Body of pancreas (tissue), 4 donors: ENCODE measurements at regions not wholly inside any gene's neighbourhood (a gene's known extent, or its start where the extent isn't known, plus 50 kb on each side); places are given as distances from the start of the nearest gene placed in this dataset.

Source experiments
- ATAC-seq: fragments of 150-250 bp; one replicate; pipeline ENCODE4 v1.9.1; 2016
- DNase-seq, 4 donors: peaks; one replicate each; pipeline ENCODE4 v3.0.0-alpha.2; 2019
- H3K27ac ChIP-seq, 4 donors: fragments of 200-600 bp; sonication (generic); 1 replicate in 3 of 4; 2 replicates in 1 of 4; pipeline versions ENCODE4 v1.5.1 to v1.6.1; 2016 to 2019; ENCODE audit warnings: mild to moderate bottlenecking in 1 of 4, mixed read lengths in 1 of 4, moderate library complexity in 1 of 4
- H3K27me3 ChIP-seq, 2 donors: fragments of 200-600 bp; sonication (generic); one replicate each; pipeline ENCODE4 v1.6.0; 2016; ENCODE audit warnings: mild to moderate bottlenecking in 1 of 2
- H3K36me3 ChIP-seq, 2 donors: fragments of 200-600 bp; sonication (generic); replicated peaks in 1 of 2; 2 replicates each; pipeline ENCODE4 v1.5.1; 2016; ENCODE audit warnings: low read depth in 2 of 2; ENCODE audit not compliant: insufficient read depth in 1 of 2
- H3K4me1 ChIP-seq: fragments of 200-600 bp; sonication (generic); one replicate; pipeline ENCODE4 v1.6.0; 2016
- H3K4me3 ChIP-seq, 2 donors: fragments of 200-600 bp; sonication (generic); 1 replicate in 1 of 2; 2 replicates in 1 of 2; pipeline ENCODE4 v1.5.1; 2016 to 2019
- H3K9me3 ChIP-seq, 3 donors: fragments of 200-600 bp; sonication (generic); 1 replicate in 2 of 3; 2 replicates in 1 of 3; pipeline ENCODE4 v1.5.1; 2016
- POLR2A ChIP-seq, 3 donors: fragments of 450-650 bp; IDR thresholded peaks; one replicate each; pipeline ENCODE4 v1.6.1; 2016; ENCODE audit warnings: antibody characterized with exemption in 3 of 3, mild to moderate bottlenecking in 2 of 3
- WGBS, 2 donors: methylation state at CpG; one replicate each; pipeline ENCODE4 v1.1.5; 2017; 5-methylcytosine and 5-hydroxymethylcytosine counted together
- intact Hi-C: fragments of 100-400 bp; cut with DNase I; formaldehyde crosslinking; loops from one replicate; pipeline ENCODE4 v1.15.1; 2023
- TF ChIP-seq, protein P1 (sequence below), 7 experiments: fragments of 450-650 bp in 4 of 7; fragments of 200-600 bp in 3 of 7; sonication (generic) in 3 of 7; IDR thresholded peaks; one replicate each; pipeline ENCODE4 v1.5.1; 2016 to 2019; ENCODE audit warnings: antibody characterized with exemption in 7 of 7

DNA sequence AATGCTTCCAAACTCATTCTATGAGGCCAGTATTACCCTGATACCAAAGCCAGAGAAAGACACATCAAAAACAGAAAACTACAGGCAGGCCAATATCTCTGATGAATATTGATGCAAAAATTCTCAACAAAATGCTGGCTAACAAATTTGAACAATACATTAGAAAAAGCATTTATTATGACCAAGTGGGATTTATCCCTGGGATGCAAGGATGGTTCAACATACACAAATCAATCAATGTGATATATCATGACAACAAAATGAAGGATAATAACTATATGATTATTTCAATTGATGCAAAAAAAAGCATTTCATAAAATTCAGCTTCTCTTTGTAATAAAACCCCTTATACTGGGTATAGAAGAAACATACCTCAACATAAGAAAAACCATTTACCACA lies 550.9 kb downstream of the ADCYAP1 start:
- no peak for ATAC-seq
- intact Hi-C loops, result no loop called here

DNA sequence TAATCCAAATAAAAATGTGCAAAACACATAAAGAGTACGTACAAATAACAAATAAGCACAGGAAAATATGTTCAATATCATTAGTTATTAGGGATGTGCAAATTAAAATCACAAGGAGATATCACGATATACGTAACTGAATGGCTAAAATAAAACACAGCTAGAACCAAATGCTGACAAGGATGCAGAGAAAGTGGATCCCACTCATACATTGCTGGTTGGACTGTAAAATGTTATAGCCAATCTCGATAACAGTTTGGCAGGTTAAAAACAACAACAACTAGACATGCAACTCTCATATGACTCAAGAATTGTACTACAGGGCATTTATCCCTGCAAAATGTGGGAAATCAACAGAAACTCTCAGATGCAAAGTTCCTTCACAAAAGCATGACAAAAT lies 553.9 kb downstream of the ADCYAP1 start:
- intact Hi-C loops, result no loop called here
- no peaks in the 10 kb centered on the region for H3K4me1 ChIP-seq
- ATAC-seq, result no peak
- H3K9me3 ChIP-seq, result no peaks in the 10 kb centered on the region
- no peak overlapping the region for H3K4me3 ChIP-seq
- WGBS, 2 donors, result 39 to 67% methylated on average over 4 of the region's 4 CpGs
- H3K36me3 ChIP-seq, result no peaks in the 10 kb centered on the region
- no peaks in the 10 kb centered on the region for H3K27me3 ChIP-seq
- no peak for DNase-seq
- no peak overlapping the region for H3K27ac ChIP-seq
- TF ChIP-seq, protein P1, sequence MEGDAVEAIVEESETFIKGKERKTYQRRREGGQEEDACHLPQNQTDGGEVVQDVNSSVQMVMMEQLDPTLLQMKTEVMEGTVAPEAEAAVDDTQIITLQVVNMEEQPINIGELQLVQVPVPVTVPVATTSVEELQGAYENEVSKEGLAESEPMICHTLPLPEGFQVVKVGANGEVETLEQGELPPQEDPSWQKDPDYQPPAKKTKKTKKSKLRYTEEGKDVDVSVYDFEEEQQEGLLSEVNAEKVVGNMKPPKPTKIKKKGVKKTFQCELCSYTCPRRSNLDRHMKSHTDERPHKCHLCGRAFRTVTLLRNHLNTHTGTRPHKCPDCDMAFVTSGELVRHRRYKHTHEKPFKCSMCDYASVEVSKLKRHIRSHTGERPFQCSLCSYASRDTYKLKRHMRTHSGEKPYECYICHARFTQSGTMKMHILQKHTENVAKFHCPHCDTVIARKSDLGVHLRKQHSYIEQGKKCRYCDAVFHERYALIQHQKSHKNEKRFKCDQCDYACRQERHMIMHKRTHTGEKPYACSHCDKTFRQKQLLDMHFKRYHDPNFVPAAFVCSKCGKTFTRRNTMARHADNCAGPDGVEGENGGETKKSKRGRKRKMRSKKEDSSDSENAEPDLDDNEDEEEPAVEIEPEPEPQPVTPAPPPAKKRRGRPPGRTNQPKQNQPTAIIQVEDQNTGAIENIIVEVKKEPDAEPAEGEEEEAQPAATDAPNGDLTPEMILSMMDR (IDR thresholded peaks at IDR 0.05), result no peak
- TF ChIP-seq POLR2A (IDR thresholded peaks at IDR 0.05), result no peak

More for the DNA sequence above, 550.9 kb downstream of the ADCYAP1 start:
- no peak overlapping the region for H3K4me3 ChIP-seq
- no peaks in the 10 kb centered on the region for H3K9me3 ChIP-seq
- TF ChIP-seq, protein P1 (IDR thresholded peaks at IDR 0.05), result no peak
- TF ChIP-seq POLR2A (IDR thresholded peaks at IDR 0.05), result no peak
- H3K4me1 ChIP-seq, result no peaks in the 10 kb centered on the region
- H3K27me3 ChIP-seq, result no peaks in the 10 kb centered on the region
- H3K27ac ChIP-seq, result no peak overlapping the region
- DNase-seq, result no peak
- no peaks in the 10 kb centered on the region for H3K36me3 ChIP-seq

DNA sequence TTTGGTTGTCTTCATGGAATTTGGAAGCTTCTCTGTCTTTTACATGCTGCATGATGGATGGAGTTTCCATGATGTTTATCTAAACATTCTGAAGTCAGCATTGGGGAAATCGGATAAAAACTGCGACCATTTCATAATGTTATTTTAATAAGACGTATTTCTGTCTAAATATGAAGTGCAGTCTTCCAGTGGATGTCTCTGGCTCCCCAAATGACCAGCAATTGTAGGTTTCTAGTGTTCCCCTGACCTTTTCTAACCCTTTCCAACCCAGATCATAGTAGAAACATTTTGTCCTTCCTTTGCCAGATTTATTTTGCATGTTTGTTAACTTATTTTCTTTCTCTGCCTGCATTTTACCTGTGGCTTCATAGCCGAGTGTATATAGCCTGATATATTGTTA lies 559.3 kb downstream of the ADCYAP1 start:
- TF ChIP-seq, protein P1 (IDR thresholded peaks at IDR 0.05), result no peak
- no peak for TF ChIP-seq POLR2A (IDR thresholded peaks at IDR 0.05)
- intact Hi-C loops, result no loop called here
- no peak for DNase-seq
- Histone ChIP-seq H3K36me3 (no peaks in the 10 kb centered on the region), H3K4me1 (no peaks in the 10 kb centered on the region), H3K4me3 (no peak overlapping the region), H3K9me3 (no peaks in the 10 kb centered on the region), H3K27ac (no peak overlapping the region), H3K27me3 (no peaks in the 10 kb centered on the region)
- ATAC-seq, result no peak
- 67 to 74% methylated on average over 4 of the region's 4 CpGs for WGBS, 2 donors

DNA sequence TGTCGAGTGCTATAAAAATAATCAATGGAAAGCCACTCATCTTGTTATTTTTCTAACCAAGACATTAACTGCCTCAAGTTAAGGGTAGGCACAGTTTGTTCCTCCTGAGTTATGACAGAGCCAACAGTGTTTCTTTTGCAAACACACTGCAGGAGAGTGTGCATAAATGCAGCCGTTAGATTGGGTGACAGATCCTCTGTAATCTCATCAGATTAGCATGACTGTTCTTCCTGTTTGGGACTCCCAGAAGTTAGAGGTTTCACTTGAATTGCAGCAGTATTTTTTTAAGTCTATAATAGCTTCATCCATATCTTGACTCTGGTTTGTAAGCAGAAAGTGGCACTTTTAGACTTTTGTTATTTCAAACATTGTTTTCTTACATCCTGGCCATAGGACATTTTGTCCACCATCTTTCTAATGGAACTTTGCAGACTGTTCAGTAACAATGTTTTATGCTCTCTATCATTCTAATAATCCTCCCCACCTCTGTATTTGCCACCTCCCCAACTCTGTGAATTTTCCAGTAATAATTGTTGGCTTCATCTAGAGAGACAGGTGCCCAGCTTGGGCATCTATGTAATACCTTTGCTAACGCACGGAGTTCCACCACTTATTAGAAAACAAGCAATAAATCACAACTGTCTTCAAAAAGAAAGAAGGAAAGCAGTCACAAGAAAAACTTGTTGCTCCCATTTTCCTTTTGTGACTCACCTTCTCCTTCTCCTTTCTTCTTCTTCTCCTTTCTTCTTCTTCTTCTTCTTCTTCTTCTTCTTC lies 560.0 kb downstream of the ADCYAP1 start:
- no peaks in the 10 kb centered on the region for H3K36me3 ChIP-seq
- TF ChIP-seq POLR2A (IDR thresholded peaks at IDR 0.05), result no peak
- TF ChIP-seq, protein P1 (IDR thresholded peaks at IDR 0.05), result no peak
- no peaks in the 10 kb centered on the region for H3K9me3 ChIP-seq
- H3K4me3 ChIP-seq, result no peak overlapping the region
- intact Hi-C loops, result no loop called here
- ATAC-seq, result no peak
- H3K27me3 ChIP-seq, result no peaks in the 10 kb centered on the region
- DNase-seq, result no peak
- H3K4me1 ChIP-seq, result no peaks in the 10 kb centered on the region
- WGBS, 2 donors, result 41 to 42% methylated on average over 4 of the region's 4 CpGs
- no peak overlapping the region for H3K27ac ChIP-seq

DNA sequence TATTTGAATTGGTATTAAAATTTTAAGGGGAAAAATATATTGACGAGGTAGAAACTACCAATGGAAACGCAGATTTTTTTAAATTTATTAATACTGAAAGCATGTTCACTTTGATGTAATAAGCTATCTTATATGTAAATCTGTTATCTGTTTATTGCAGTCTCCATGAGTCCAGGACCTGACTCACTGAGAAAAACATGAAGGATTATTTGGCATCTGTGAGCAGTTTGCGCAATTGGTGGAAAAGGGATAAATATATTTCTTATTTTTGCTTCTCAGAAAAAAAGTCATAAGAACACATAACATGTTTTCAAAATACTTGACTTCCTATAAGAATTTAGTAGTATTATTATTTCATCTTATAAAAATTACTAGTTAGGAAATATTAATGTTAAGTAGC lies 561.4 kb downstream of the ADCYAP1 start:
- no peaks in the 10 kb centered on the region for H3K4me1 ChIP-seq
- H3K4me3 ChIP-seq, result no peak overlapping the region
- DNase-seq (no peak), ATAC-seq (no peak)
- no peaks in the 10 kb centered on the region for H3K36me3 ChIP-seq
- H3K27ac ChIP-seq, result no peak overlapping the region
- intact Hi-C loops, result no loop called here
- 75 to 80% methylated on average over 3 of the region's 3 CpGs for WGBS, 2 donors
- no peaks in the 10 kb centered on the region for H3K27me3 ChIP-seq
- TF ChIP-seq POLR2A (IDR thresholded peaks at IDR 0.05), result no peak
- TF ChIP-seq, protein P1 (IDR thresholded peaks at IDR 0.05), result no peak
- no peaks in the 10 kb centered on the region for H3K9me3 ChIP-seq
